H1 (cell line): ENCODE measurements at regions not wholly inside any gene's neighbourhood (a gene's known extent, or its start where the extent isn't known, plus 50 kb on each side); places are given as distances from the start of the nearest gene placed in this dataset.

Experiments
- CTCF ChIA-PET: fragments of 300-600 bp; sonication (Branson Sonifier 250); formaldehyde crosslinking; loops from one replicate; lab custom pipeline; 2021; ENCODE audit not compliant: partially characterized antibody; lab: Charles Lee
- POLR2A ChIA-PET: fragments of 300-600 bp; sonication (Branson Sonifier 250); formaldehyde crosslinking; loops from one replicate; lab custom pipeline; 2021; ENCODE audit warnings: inconsistent platforms; ENCODE audit not compliant: partially characterized antibody; lab: Charles Lee
- DNase-seq, 2 experiments: peaks; one replicate each; pipeline versions ENCODE4 v3.0.0 to v3.0.0-alpha.2; 2010 to 2022; ENCODE audit warnings: low spot score in 2 of 2, low read depth in 1 of 2, mixed read lengths in 1 of 2
- FAIRE-seq: peaks from 2 replicates; lab custom pipeline; 2011; peaks lifted over from hg19 to GRCh38; lab: Jason Lieb, UNC
- H2AFZ ChIP-seq: 2 replicates; pipeline ENCODE4 v1.8.1; 2012; ENCODE audit warnings: low read length, inconsistent platforms
- H2AK5ac ChIP-seq: 2 replicates; pipeline ENCODE4 v1.6.1; 2013; ENCODE audit warnings: low read depth, low read length
- H2BK120ac ChIP-seq: replicated peaks from 2 replicates; pipeline ENCODE3; 2013; ENCODE audit warnings: low read depth, low read length, inconsistent platforms
- H2BK12ac ChIP-seq: 2 replicates; pipeline ENCODE4 v1.6.1; 2013; ENCODE audit warnings: low read depth, low read length
- H2BK15ac ChIP-seq: 2 replicates; pipeline ENCODE4 v1.6.1; 2013; ENCODE audit warnings: low read length
- H2BK20ac ChIP-seq: 2 replicates; pipeline ENCODE4 v1.6.1; 2013; ENCODE audit warnings: low read length
- H2BK5ac ChIP-seq: 2 replicates; pipeline ENCODE4 v1.6.1; 2013; ENCODE audit warnings: low read depth, low read length
- H3K14ac ChIP-seq: 2 replicates; pipeline ENCODE4 v1.6.1; 2013; ENCODE audit warnings: inconsistent platforms; ENCODE audit not compliant: insufficient read length
- H3K18ac ChIP-seq: 2 replicates; pipeline ENCODE4 v1.6.1; 2013; ENCODE audit warnings: low read length; ENCODE audit errors: extremely low read depth
- H3K23ac ChIP-seq: 2 replicates; pipeline ENCODE4 v1.6.1; 2013; ENCODE audit warnings: inconsistent platforms; ENCODE audit not compliant: insufficient read length
- H3K23me2 ChIP-seq: 2 replicates; pipeline ENCODE4 v1.6.1; 2013; ENCODE audit warnings: low read depth, low read length
- H3K27ac ChIP-seq: 2 replicates; pipeline ENCODE4 v1.6.1; 2011; ENCODE audit warnings: low read depth, low read length, inconsistent platforms
- H3K27me3 ChIP-seq, 4 experiments: replicated peaks in 1 of 4; 1 replicate in 1 of 4; 2 replicates in 3 of 4; pipeline versions ENCODE4 v1.6.1 to v1.8.1; 2011 to 2013; ENCODE audit warnings: low read length in 3 of 4, mild to moderate bottlenecking in 3 of 4, inconsistent platforms in 2 of 4, mixed read lengths in 2 of 4, moderate library complexity in 1 of 4; ENCODE audit not compliant: control insufficient read depth in 3 of 4, insufficient read depth in 3 of 4; ENCODE audit errors: extremely low read depth in 1 of 4
- H3K36me3 ChIP-seq, 4 experiments: 2 replicates each; pipeline versions ENCODE4 v1.6.1 to v1.8.1; 2011 to 2013; ENCODE audit warnings: mild to moderate bottlenecking in 4 of 4, low read length in 3 of 4, moderate library complexity in 2 of 4, control low read depth in 1 of 4, inconsistent platforms in 1 of 4; ENCODE audit not compliant: insufficient read depth in 4 of 4, control insufficient read depth in 2 of 4
- H3K4ac ChIP-seq: replicated peaks from 2 replicates; pipeline ENCODE3; 2013; ENCODE audit warnings: low read length, low read depth, mixed read lengths, inconsistent platforms; ENCODE audit not compliant: insufficient read length
- H3K4me1 ChIP-seq, 4 experiments: replicated peaks in 1 of 4; 1 replicate in 1 of 4; 2 replicates in 3 of 4; pipeline versions ENCODE4 v1.6.1 to v1.8.1; 2011 to 2013; ENCODE audit warnings: low read length in 3 of 4, inconsistent platforms in 2 of 4, mixed read lengths in 1 of 4; ENCODE audit not compliant: insufficient read depth in 4 of 4, control insufficient read depth in 3 of 4
- H3K4me2 ChIP-seq, 2 experiments: 2 replicates each; pipeline versions ENCODE4 v1.6.1 to v1.8.1; 2011 to 2013; ENCODE audit warnings: low read depth in 2 of 2, low read length in 2 of 2, control low read depth in 1 of 2, inconsistent platforms in 1 of 2, mild to moderate bottlenecking in 1 of 2; ENCODE audit not compliant: insufficient read depth in 1 of 2
- H3K4me3 ChIP-seq, 4 experiments: fragments of 200-600, 300-600 bp in 1 of 4; sonication (generic), shearing (Covaris generic), sonication (Bioruptor Twin) in 1 of 4; 2 replicates each; pipeline versions ENCODE4 v1.5.1 to v1.8.1; 2011 to 2016; ENCODE audit warnings: low read length in 4 of 4, low read depth in 3 of 4, control low read depth in 2 of 4, inconsistent platforms in 2 of 4, mild to moderate bottlenecking in 2 of 4, mixed read lengths in 1 of 4, moderate library complexity in 1 of 4; ENCODE audit not compliant: insufficient read depth in 2 of 4; ENCODE audit errors: extremely low read depth in 1 of 4
- H3K56ac ChIP-seq: replicated peaks from 2 replicates; pipeline ENCODE3; 2013; ENCODE audit warnings: low read depth, mild to moderate bottlenecking, mixed read lengths, low read length, inconsistent platforms; ENCODE audit not compliant: insufficient read length
- H3K79me1 ChIP-seq: 2 replicates; pipeline ENCODE4 v1.6.1; 2013; ENCODE audit warnings: low read depth, low read length, control low read depth
- H3K79me2 ChIP-seq, 2 experiments: 2 replicates each; pipeline versions ENCODE4 v1.6.1 to v1.8.1; 2012 to 2013; ENCODE audit warnings: low read length in 2 of 2, mild to moderate bottlenecking in 2 of 2, inconsistent platforms in 1 of 2; ENCODE audit not compliant: insufficient read depth in 2 of 2, control insufficient read depth in 1 of 2
- H3K9ac ChIP-seq, 4 experiments: replicated peaks in 1 of 4; 1 replicate in 1 of 4; 2 replicates in 3 of 4; pipeline versions ENCODE4 v1.6.1 to v1.8.1; 2011 to 2013; ENCODE audit warnings: low read depth in 3 of 4, low read length in 3 of 4, control low read depth in 2 of 4, mild to moderate bottlenecking in 2 of 4, moderate library complexity in 2 of 4, inconsistent platforms in 1 of 4; ENCODE audit errors: extremely low read depth in 1 of 4
- H3K9me3 ChIP-seq, 2 experiments: 2 replicates each; pipeline versions ENCODE4 v1.6.1 to v1.8.1; 2012 to 2013; ENCODE audit warnings: mild to moderate bottlenecking in 2 of 2, moderate library complexity in 2 of 2, control low read depth in 1 of 2, inconsistent platforms in 1 of 2, low read depth in 1 of 2, low read length in 1 of 2, mixed read lengths in 1 of 2; ENCODE audit not compliant: insufficient read depth in 2 of 2
- H4K20me1 ChIP-seq, 2 experiments: replicated peaks in 1 of 2; 2 replicates each; pipeline versions ENCODE3 to v1.8.1; 2011 to 2013; ENCODE audit warnings: inconsistent platforms in 2 of 2, low read length in 2 of 2, mild to moderate bottlenecking in 1 of 2; ENCODE audit not compliant: insufficient read depth in 2 of 2, control insufficient read depth in 1 of 2
- H4K5ac ChIP-seq: 2 replicates; pipeline ENCODE4 v1.6.1; 2013; ENCODE audit warnings: low read length, low read depth, mixed read lengths, inconsistent platforms; ENCODE audit not compliant: insufficient read length
- H4K8ac ChIP-seq: 2 replicates; pipeline ENCODE4 v1.8.0; 2013; ENCODE audit warnings: mild to moderate bottlenecking, moderate library complexity, low read length, inconsistent platforms; ENCODE audit not compliant: insufficient read depth; ENCODE audit errors: extremely low read depth
- H4K91ac ChIP-seq: replicated peaks from 2 replicates; pipeline ENCODE3; 2013; ENCODE audit warnings: low read length, mixed read lengths, inconsistent platforms; ENCODE audit not compliant: insufficient read length
- BCL11A ChIP-seq, 2 experiments: IDR thresholded peaks; one replicate each; pipeline ENCODE4 v1.6.1; 2011; ENCODE audit warnings: low read depth in 2 of 2, low read length in 2 of 2, mild to moderate bottlenecking in 2 of 2
- EGR1 ChIP-seq: IDR thresholded peaks from 2 replicates; pipeline ENCODE4 v1.6.1; 2011; ENCODE audit warnings: low read depth, low read length, borderline replicate concordance
- GTF2F1 ChIP-seq: IDR thresholded peaks from 2 replicates; pipeline ENCODE4 v1.6.1; 2012; ENCODE audit warnings: low read depth, low read length, improper control_type of control experiment, borderline replicate concordance
- KDM4A ChIP-seq: IDR thresholded peaks from one replicate; pipeline ENCODE4 v1.7.1; 2012; ENCODE audit warnings: low read depth, mild to moderate bottlenecking, moderate library complexity, low read length, inconsistent platforms; ENCODE audit not compliant: severe bottlenecking
- PHF8 ChIP-seq: fragments of 200-600 bp; sonication (generic); conservative IDR thresholded peaks from 2 replicates; pipeline ENCODE4 v1.7.1; 2012; ENCODE audit warnings: low read depth, mild to moderate bottlenecking, inconsistent platforms, low read length, moderate library complexity
- RBBP5 ChIP-seq: IDR thresholded peaks from 2 replicates; pipeline ENCODE4 v1.7.1; 2012; ENCODE audit warnings: low read depth, mild to moderate bottlenecking, inconsistent platforms, low read length, moderate library complexity, borderline replicate concordance
- SAP30 ChIP-seq: fragments of 300-600 bp; sonication (generic); IDR thresholded peaks from 2 replicates; pipeline ENCODE4 v1.7.1; 2012; ENCODE audit warnings: low read length, moderate library complexity, mild to moderate bottlenecking, inconsistent platforms; ENCODE audit not compliant: insufficient read depth, insufficient replicate concordance
- SIRT6 ChIP-seq: IDR thresholded peaks from one replicate; pipeline ENCODE4 v1.7.1; 2012; ENCODE audit warnings: low read length, inconsistent platforms
- SUZ12 ChIP-seq: fragments of 200-600 bp; sonication (generic); IDR thresholded peaks from 2 replicates; pipeline ENCODE4 v1.6.1; 2012; ENCODE audit warnings: mild to moderate bottlenecking, inconsistent platforms, low read length, moderate library complexity, mixed read lengths
- TCF12 ChIP-seq: IDR thresholded peaks from 2 replicates; pipeline ENCODE4 v1.6.1; 2011; ENCODE audit warnings: low read depth, mild to moderate bottlenecking, low read length
- TEAD4 ChIP-seq: IDR thresholded peaks from 2 replicates; pipeline ENCODE4 v1.6.1; 2012; ENCODE audit warnings: low read depth, low read length, inconsistent platforms, mixed read lengths
- YY1 ChIP-seq: IDR thresholded peaks from 2 replicates; pipeline ENCODE4 v1.6.1; 2011; ENCODE audit warnings: low read depth, mild to moderate bottlenecking, low read length
- WGBS, 2 experiments: shearing (Covaris generic) in 1 of 2; methylation state at CpG; one replicate each; pipeline versions ENCODE4 v1.1.6 to v1.1.7; 2013 to 2015; ENCODE audit warnings: low lambda C conversion rate in 2 of 2, mixed read lengths in 2 of 2, inconsistent platforms in 1 of 2, low coverage in 1 of 2, missing lambda C conversion rate in 1 of 2; ENCODE audit not compliant: insufficient replicate concordance in 2 of 2, insufficient coverage in 1 of 2, insufficient read length in 1 of 2; ENCODE audit errors: extremely low coverage in 1 of 2, missing lambda C conversion rate in 1 of 2; 5-methylcytosine and 5-hydroxymethylcytosine counted together

DNA sequence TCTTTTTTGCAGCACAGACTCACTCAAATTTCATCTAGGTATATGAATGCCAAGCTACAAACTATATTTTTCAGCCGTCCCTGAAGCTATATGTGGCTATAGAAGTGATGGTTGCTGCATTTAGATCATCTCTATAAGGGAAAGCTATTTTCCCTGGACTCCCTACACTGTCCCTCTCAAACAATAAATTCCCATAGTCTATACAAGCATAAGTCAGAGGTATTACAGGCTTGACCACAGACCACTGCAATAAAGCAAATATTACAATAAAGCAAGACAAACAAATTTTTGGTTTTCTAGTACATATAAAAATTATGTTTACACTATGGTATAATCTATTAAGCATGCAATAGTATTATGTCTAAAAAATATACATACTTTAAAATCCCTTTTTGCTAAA is 1015.5 kb upstream of the LRRN3 start:
- FAIRE-seq (no peak), DNase-seq (no peak)
- no peaks in the 10 kb centered on the region for H3K4me1 ChIP-seq
- H4K8ac ChIP-seq: no peak overlapping the region
- H2BK5ac ChIP-seq: no peak overlapping the region
- no peak overlapping the region for H2AFZ ChIP-seq
- no peak overlapping the region for H3K14ac ChIP-seq
- H3K18ac ChIP-seq: no peak overlapping the region
- no peaks in the 10 kb centered on the region for H3K79me2 ChIP-seq
- no peaks in the 10 kb centered on the region for H4K20me1 ChIP-seq
- H2BK15ac ChIP-seq: no peak overlapping the region
- no peaks in the 10 kb centered on the region; a peak in 1 of 7 replicates for H3K27me3 ChIP-seq
- H3K56ac ChIP-seq: no peak overlapping the region
- H2BK12ac ChIP-seq: no peak overlapping the region
- no peak overlapping the region for H2AK5ac ChIP-seq
- CTCF ChIA-PET: no interaction called here
- no peaks in the 10 kb centered on the region for H3K9me3 ChIP-seq
- TF ChIP-seq PHF8 (no peak), TEAD4 (no peak), TCF12 (no peak), SUZ12 (no peak), SIRT6 (no peak), GTF2F1 (no peak), KDM4A (no peak), BCL11A (IDR thresholded peaks at IDR 0.05; ENCODE audit: low read depth in 2 of 2, low read length in 2 of 2) (no peak), RBBP5 (no peak), EGR1 (no peak), SAP30 (no peak), YY1 (no peak)
- TF ChIP-seq, all 59 proteins: peak for 0
- H4K91ac ChIP-seq: no peak overlapping the region
- H2BK20ac ChIP-seq: no peak overlapping the region
- no peak overlapping the region for H3K4me3 ChIP-seq
- 100% methylated on average over 1 of the region's 1 CpG; no CpG with 5 or more reads in 1 of the 2 experiments for WGBS, 2 experiments
- no peak overlapping the region for H4K5ac ChIP-seq
- no peaks in the 10 kb centered on the region for H3K23me2 ChIP-seq
- no peaks in the 10 kb centered on the region for H3K36me3 ChIP-seq
- no peak overlapping the region for H3K4ac ChIP-seq
- H3K23ac ChIP-seq: no peak overlapping the region
- POLR2A ChIA-PET: no interaction called here
- no peak overlapping the region for H3K9ac ChIP-seq
- no peaks in the 10 kb centered on the region for H3K79me1 ChIP-seq
- H2BK120ac ChIP-seq: no peak overlapping the region
- H3K4me2 ChIP-seq: no peak overlapping the region
- H3K27ac ChIP-seq: no peak overlapping the region
